IMR-90 (cell line): ENCODE measurements at regions not wholly inside any gene's neighbourhood (a gene's known extent, or its start where the extent isn't known, plus 50 kb on each side); places are given as distances from the start of the nearest gene placed in this dataset.

Experiments used
- ATAC-seq: fragments of 200-7000 bp; cut with Tn5 transposase; 2 replicates; pipeline ENCODE4 v1.9.1; 2020; ENCODE audit warnings: low read depth, mild to moderate bottlenecking, moderate library complexity
- BruUV-seq: library from RNA; stranded (reverse); fragments of 400-500 nt; replicated peaks from 2 replicates; lab custom pipeline; 2021; lab: Mats Ljungman, UMichigan
- CTCF ChIA-PET: fragments of 300-600 bp; formaldehyde crosslinking; extraction: SDS; loops from one replicate; lab custom pipeline; 2021; ENCODE audit warnings: antibody characterized with exemption; lab: Yijun Ruan, JAX
- POLR2A ChIA-PET: fragments of 300-600 bp; sonication (Branson Sonifier 250); formaldehyde crosslinking; loops from one replicate; lab custom pipeline; 2022; ENCODE audit warnings: antibody characterized with exemption; ENCODE audit not compliant: unreplicated experiment; lab: Charles Lee
- DNase-seq: peaks from one replicate; pipeline ENCODE4 v3.0.0; 2013
- H2AFZ ChIP-seq: replicated peaks from 2 replicates; pipeline ENCODE3; 2013; ENCODE audit warnings: low read length, mild to moderate bottlenecking; ENCODE audit not compliant: poor library complexity
- H2AK5ac ChIP-seq: 2 replicates; pipeline ENCODE4 v1.6.1; 2013; ENCODE audit warnings: low read depth, low read length, inconsistent platforms
- H2AK9ac ChIP-seq: replicated peaks from 2 replicates; pipeline ENCODE3; 2013; ENCODE audit warnings: mild to moderate bottlenecking, low read depth, low read length, moderate library complexity; ENCODE audit not compliant: poor library complexity
- H2BK120ac ChIP-seq: 2 replicates; pipeline ENCODE4 v1.6.1; 2013; ENCODE audit warnings: low read depth, low read length, inconsistent platforms
- H2BK15ac ChIP-seq: 3 replicates; pipeline ENCODE4 v1.6.1; 2013; ENCODE audit warnings: low read depth, low read length, inconsistent platforms
- H2BK20ac ChIP-seq: 2 replicates; pipeline ENCODE4 v1.6.1; 2013; ENCODE audit warnings: low read depth, mild to moderate bottlenecking, inconsistent platforms, low read length, moderate library complexity
- H2BK5ac ChIP-seq: 2 replicates; pipeline ENCODE4 v1.6.1; 2013; ENCODE audit warnings: mild to moderate bottlenecking, low read depth, low read length, inconsistent platforms; ENCODE audit not compliant: poor library complexity, severe bottlenecking
- H3K14ac ChIP-seq: replicated peaks from 2 replicates; pipeline ENCODE4 v1.6.1; 2013; ENCODE audit warnings: low read depth, low read length, inconsistent platforms
- H3K18ac ChIP-seq: 2 replicates; pipeline ENCODE4 v1.6.1; 2013; ENCODE audit warnings: low read depth, low read length, control low read depth
- H3K23ac ChIP-seq: 2 replicates; pipeline ENCODE4 v1.6.1; 2013; ENCODE audit warnings: low read depth, low read length, inconsistent platforms
- H3K27ac ChIP-seq: 2 replicates; pipeline ENCODE4 v1.5.1; 2013; ENCODE audit warnings: mild to moderate bottlenecking, control low read depth, low read length; ENCODE audit not compliant: insufficient read depth
- H3K27me3 ChIP-seq: 2 replicates; pipeline ENCODE4 v1.6.1; 2013; ENCODE audit warnings: low read length; ENCODE audit not compliant: control insufficient read depth, insufficient read depth
- H3K36me3 ChIP-seq: 2 replicates; pipeline ENCODE4 v1.6.1; 2013; ENCODE audit warnings: low read length, mixed read lengths; ENCODE audit not compliant: control insufficient read depth, insufficient read depth
- H3K4ac ChIP-seq: 2 replicates; pipeline ENCODE4 v1.6.1; 2013; ENCODE audit warnings: low read depth, low read length, inconsistent platforms
- H3K4me1 ChIP-seq: 2 replicates; pipeline ENCODE4 v1.6.1; 2013; ENCODE audit warnings: low read length, mixed read lengths; ENCODE audit not compliant: control insufficient read depth, insufficient read depth
- H3K4me2 ChIP-seq: 2 replicates; pipeline ENCODE4 v1.6.1; 2013; ENCODE audit warnings: low read depth, mild to moderate bottlenecking, control low read depth, low read length, moderate library complexity
- H3K4me3 ChIP-seq: 2 replicates; pipeline ENCODE4 v1.5.1; 2013; ENCODE audit warnings: low read depth, mild to moderate bottlenecking, control low read depth, low read length, moderate library complexity; ENCODE audit not compliant: insufficient read depth
- H3K56ac ChIP-seq: 2 replicates; pipeline ENCODE4 v1.6.1; 2013; ENCODE audit warnings: low read length, inconsistent platforms; ENCODE audit not compliant: insufficient read depth; ENCODE audit errors: extremely low read depth
- H3K79me1 ChIP-seq, 2 experiments: 2 replicates each; pipeline ENCODE4 v1.6.1; 2013; ENCODE audit warnings: low read length in 2 of 2, inconsistent platforms in 1 of 2, low read depth in 1 of 2
- H3K9ac ChIP-seq: 2 replicates; pipeline ENCODE4 v1.6.1; 2013; ENCODE audit warnings: low read depth, low read length, control low read depth
- H3K9me1 ChIP-seq: 2 replicates; pipeline ENCODE4 v1.6.1; 2013; ENCODE audit warnings: low read length, inconsistent platforms; ENCODE audit not compliant: insufficient read depth
- H3K9me3 ChIP-seq: 2 replicates; pipeline ENCODE4 v1.6.1; 2013; ENCODE audit warnings: low read length; ENCODE audit not compliant: control insufficient read depth, insufficient read depth
- H4K20me1 ChIP-seq: 2 replicates; pipeline ENCODE4 v1.6.1; 2013; ENCODE audit warnings: low read length, inconsistent platforms; ENCODE audit not compliant: insufficient read depth
- H4K5ac ChIP-seq: 2 replicates; pipeline ENCODE4 v1.6.1; 2013; ENCODE audit warnings: mild to moderate bottlenecking, low read depth, low read length, control low read depth
- H4K8ac ChIP-seq, 2 experiments: 2 replicates each; pipeline ENCODE4 v1.6.1; 2013; ENCODE audit warnings: low read depth in 2 of 2, low read length in 2 of 2, control low read depth in 1 of 2, inconsistent platforms in 1 of 2
- H4K91ac ChIP-seq: 2 replicates; pipeline ENCODE4 v1.6.1; 2013; ENCODE audit warnings: low read depth, low read length, inconsistent platforms; ENCODE audit not compliant: insufficient read depth
- CEBPB ChIP-seq: IDR thresholded peaks from 2 replicates; pipeline ENCODE4 v1.6.1; 2012; ENCODE audit warnings: low read depth, low read length, improper control_type of control experiment
- FOS ChIP-seq: fragments of 150-350 bp; IDR thresholded peaks from 2 replicates; pipeline ENCODE4 v1.6.1; 2016; ENCODE audit warnings: low read depth, low read length
- MAFK ChIP-seq: IDR thresholded peaks from 2 replicates; pipeline ENCODE4 v1.6.1; 2012; ENCODE audit warnings: low read depth, low read length, improper control_type of control experiment
- MXI1 ChIP-seq: IDR thresholded peaks from 2 replicates; pipeline ENCODE4 v1.6.1; 2012; ENCODE audit warnings: low read depth, mild to moderate bottlenecking, low read length, moderate library complexity, borderline replicate concordance
- POLR2A ChIP-seq: IDR thresholded peaks from 2 replicates; pipeline ENCODE4 v1.6.1; 2012; ENCODE audit warnings: mild to moderate bottlenecking, low read depth, low read length
- RAD21 ChIP-seq: IDR thresholded peaks from 2 replicates; pipeline ENCODE4 v1.6.1; 2012; ENCODE audit warnings: low read length, improper control_type of control experiment
- RCOR1 ChIP-seq: IDR thresholded peaks from 2 replicates; pipeline ENCODE4 v1.6.1; 2012; ENCODE audit warnings: mild to moderate bottlenecking, low read length, improper control_type of control experiment; ENCODE audit not compliant: insufficient replicate concordance
- RFX5 ChIP-seq: IDR thresholded peaks from 2 replicates; pipeline ENCODE4 v1.8.0; 2012; ENCODE audit warnings: low read depth, mild to moderate bottlenecking, low read length, moderate library complexity
- SMC3 ChIP-seq: fragments of 150-350 bp; IDR thresholded peaks from 2 replicates; pipeline ENCODE4 v1.6.1; 2016; ENCODE audit warnings: low read depth, mild to moderate bottlenecking, antibody characterized with exemption, low read length, moderate library complexity
- WGBS, 2 experiments: methylation state at CpG; one replicate each; pipeline versions ENCODE4 v1.1.5 to v1.1.7; 2013; ENCODE audit warnings: missing lambda C conversion rate in 2 of 2; ENCODE audit not compliant: insufficient read length in 1 of 2; ENCODE audit errors: extremely low coverage in 2 of 2; 5-methylcytosine and 5-hydroxymethylcytosine counted together
- dilution Hi-C: fragments of 300-500 bp; cut with HindIII; formaldehyde crosslinking; loops from one replicate; pipeline ENCODE4 v1.14.3; 2018; ENCODE audit warnings: low sequenced_read_pairs; ENCODE audit not compliant: unreplicated experiment
- in situ Hi-C: fragments of 300-500 bp; cut with MboI; formaldehyde crosslinking; loops from 3 replicates; pipeline ENCODE4 v1.14.3; 2019; ENCODE audit warnings: low sequenced_read_pairs, inconsistent platforms, mixed read lengths
- intact Hi-C: fragments of 100-400 bp; cut with micrococcal nuclease; formaldehyde crosslinking; loops from 2 replicates; pipeline ENCODE4 v1.10.0; 2022
- TF ChIP-seq, protein P1 (sequence below): conservative IDR thresholded peaks from 2 replicates; pipeline ENCODE4 v1.5.1; 2012; ENCODE audit warnings: mild to moderate bottlenecking, low read depth, low read length, improper control_type of control experiment
- TF ChIP-seq, protein P2 (sequence below): fragments of 150-350 bp; IDR thresholded peaks from 2 replicates; pipeline ENCODE4 v1.6.1; 2017; ENCODE audit warnings: mild to moderate bottlenecking, antibody characterized with exemption, low read length, low read depth
- TF ChIP-seq, protein P3 (sequence below): fragments of 150-350 bp; IDR thresholded peaks from 2 replicates; pipeline ENCODE4 v1.6.1; 2016; ENCODE audit warnings: low read depth, mild to moderate bottlenecking, low read length, moderate library complexity, borderline replicate concordance

DNA sequence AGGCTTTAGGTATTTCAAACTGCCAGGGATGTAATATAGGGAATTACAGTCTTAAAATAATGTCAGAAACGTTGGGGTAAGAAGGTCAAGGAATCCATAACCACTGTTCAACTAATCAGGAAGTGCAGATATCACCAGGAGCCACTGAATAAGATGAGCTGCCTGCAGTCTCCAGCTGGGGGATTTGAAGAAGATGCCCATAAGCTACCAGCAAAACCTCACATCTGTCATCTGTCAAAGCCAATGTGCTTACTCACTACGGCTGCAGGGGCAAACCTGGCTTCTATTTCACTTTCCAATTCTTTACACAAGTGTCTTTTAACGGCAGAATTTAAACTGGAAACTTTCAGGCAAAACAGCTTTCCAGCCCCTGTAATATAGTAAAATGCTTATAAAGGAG is 1410.1 kb upstream of the ATXN8OS start:
- H2AFZ ChIP-seq, result no peak overlapping the region
- H3K4me1 ChIP-seq, result no peaks in the 10 kb centered on the region
- no peak overlapping the region for H3K18ac ChIP-seq
- no peak overlapping the region for H3K23ac ChIP-seq
- dilution Hi-C loops, result no loop called here
- H3K27ac ChIP-seq, result no peak overlapping the region
- in situ Hi-C loops, result no loop called here
- no peak overlapping the region for H3K4ac ChIP-seq
- H3K9me3 ChIP-seq, result peaks cover 8% of the 10 kb centered on the region
- no peaks in the 10 kb centered on the region for H3K79me1 ChIP-seq
- ChIA-PET CTCF (no interaction called here), POLR2A (no interaction called here)
- H4K5ac ChIP-seq, result no peak overlapping the region
- intact Hi-C loops, result no loop called here
- H2BK20ac ChIP-seq, result no peak overlapping the region
- no peak overlapping the region for H2BK15ac ChIP-seq
- H2AK5ac ChIP-seq, result no peak overlapping the region
- no peak overlapping the region for H2AK9ac ChIP-seq
- H3K36me3 ChIP-seq, result no peaks in the 10 kb centered on the region
- H3K9me1 ChIP-seq, result no peaks in the 10 kb centered on the region
- H2BK5ac ChIP-seq, result no peak overlapping the region
- DNase-seq (no peak), ATAC-seq (no peak)
- no peak overlapping the region for H3K4me2 ChIP-seq
- H3K56ac ChIP-seq, result no peak overlapping the region
- WGBS, 2 experiments, result no CpG with 5 or more reads among the region's 3 CpGs
- no peak overlapping the region for H2BK120ac ChIP-seq
- no peak overlapping the region for H3K14ac ChIP-seq
- H3K27me3 ChIP-seq, result no peaks in the 10 kb centered on the region
- no peak overlapping the region for H3K4me3 ChIP-seq
- no peak overlapping the region for H3K9ac ChIP-seq
- H4K91ac ChIP-seq, result no peak overlapping the region
- no peak overlapping the region for H4K8ac ChIP-seq
- TF ChIP-seq RAD21 (no peak), POLR2A (no peak), RCOR1 (no peak), FOS (no peak), MXI1 (no peak), MAFK (no peak), RFX5 (no peak), SMC3 (no peak), CEBPB (no peak)
- TF ChIP-seq, protein P1, sequence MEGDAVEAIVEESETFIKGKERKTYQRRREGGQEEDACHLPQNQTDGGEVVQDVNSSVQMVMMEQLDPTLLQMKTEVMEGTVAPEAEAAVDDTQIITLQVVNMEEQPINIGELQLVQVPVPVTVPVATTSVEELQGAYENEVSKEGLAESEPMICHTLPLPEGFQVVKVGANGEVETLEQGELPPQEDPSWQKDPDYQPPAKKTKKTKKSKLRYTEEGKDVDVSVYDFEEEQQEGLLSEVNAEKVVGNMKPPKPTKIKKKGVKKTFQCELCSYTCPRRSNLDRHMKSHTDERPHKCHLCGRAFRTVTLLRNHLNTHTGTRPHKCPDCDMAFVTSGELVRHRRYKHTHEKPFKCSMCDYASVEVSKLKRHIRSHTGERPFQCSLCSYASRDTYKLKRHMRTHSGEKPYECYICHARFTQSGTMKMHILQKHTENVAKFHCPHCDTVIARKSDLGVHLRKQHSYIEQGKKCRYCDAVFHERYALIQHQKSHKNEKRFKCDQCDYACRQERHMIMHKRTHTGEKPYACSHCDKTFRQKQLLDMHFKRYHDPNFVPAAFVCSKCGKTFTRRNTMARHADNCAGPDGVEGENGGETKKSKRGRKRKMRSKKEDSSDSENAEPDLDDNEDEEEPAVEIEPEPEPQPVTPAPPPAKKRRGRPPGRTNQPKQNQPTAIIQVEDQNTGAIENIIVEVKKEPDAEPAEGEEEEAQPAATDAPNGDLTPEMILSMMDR, result no peak
- TF ChIP-seq, protein P2, sequence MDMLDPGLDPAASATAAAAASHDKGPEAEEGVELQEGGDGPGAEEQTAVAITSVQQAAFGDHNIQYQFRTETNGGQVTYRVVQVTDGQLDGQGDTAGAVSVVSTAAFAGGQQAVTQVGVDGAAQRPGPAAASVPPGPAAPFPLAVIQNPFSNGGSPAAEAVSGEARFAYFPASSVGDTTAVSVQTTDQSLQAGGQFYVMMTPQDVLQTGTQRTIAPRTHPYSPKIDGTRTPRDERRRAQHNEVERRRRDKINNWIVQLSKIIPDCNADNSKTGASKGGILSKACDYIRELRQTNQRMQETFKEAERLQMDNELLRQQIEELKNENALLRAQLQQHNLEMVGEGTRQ, result no peak
- TF ChIP-seq, protein P3, sequence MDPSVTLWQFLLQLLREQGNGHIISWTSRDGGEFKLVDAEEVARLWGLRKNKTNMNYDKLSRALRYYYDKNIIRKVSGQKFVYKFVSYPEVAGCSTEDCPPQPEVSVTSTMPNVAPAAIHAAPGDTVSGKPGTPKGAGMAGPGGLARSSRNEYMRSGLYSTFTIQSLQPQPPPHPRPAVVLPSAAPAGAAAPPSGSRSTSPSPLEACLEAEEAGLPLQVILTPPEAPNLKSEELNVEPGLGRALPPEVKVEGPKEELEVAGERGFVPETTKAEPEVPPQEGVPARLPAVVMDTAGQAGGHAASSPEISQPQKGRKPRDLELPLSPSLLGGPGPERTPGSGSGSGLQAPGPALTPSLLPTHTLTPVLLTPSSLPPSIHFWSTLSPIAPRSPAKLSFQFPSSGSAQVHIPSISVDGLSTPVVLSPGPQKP, result no peak
- no TSS peak for BruUV-seq
- no peaks in the 10 kb centered on the region for H4K20me1 ChIP-seq
